Fibroblast of the aortic adventitia (primary cell): ENCODE measurements at regions not wholly inside any gene's neighbourhood (a gene's known extent, or its start where the extent isn't known, plus 50 kb on each side); places are given as distances from the start of the nearest gene placed in this dataset.

Source experiments
- DNase-seq: peaks from one replicate; pipeline ENCODE4 v3.0.0-alpha.2; 2010; ENCODE audit warnings: low read depth
- H3K4me3 ChIP-seq: 2 replicates; pipeline ENCODE4 v1.5.1; 2011; ENCODE audit warnings: low read depth, mild to moderate bottlenecking, control low read depth, low read length, moderate library complexity
- TF ChIP-seq, protein P1 (sequence below): IDR thresholded peaks from 2 replicates; pipeline ENCODE4 v1.5.1; 2011; ENCODE audit warnings: mild to moderate bottlenecking, low read length, control low read depth, inconsistent platforms; ENCODE audit not compliant: insufficient read depth

DNA sequence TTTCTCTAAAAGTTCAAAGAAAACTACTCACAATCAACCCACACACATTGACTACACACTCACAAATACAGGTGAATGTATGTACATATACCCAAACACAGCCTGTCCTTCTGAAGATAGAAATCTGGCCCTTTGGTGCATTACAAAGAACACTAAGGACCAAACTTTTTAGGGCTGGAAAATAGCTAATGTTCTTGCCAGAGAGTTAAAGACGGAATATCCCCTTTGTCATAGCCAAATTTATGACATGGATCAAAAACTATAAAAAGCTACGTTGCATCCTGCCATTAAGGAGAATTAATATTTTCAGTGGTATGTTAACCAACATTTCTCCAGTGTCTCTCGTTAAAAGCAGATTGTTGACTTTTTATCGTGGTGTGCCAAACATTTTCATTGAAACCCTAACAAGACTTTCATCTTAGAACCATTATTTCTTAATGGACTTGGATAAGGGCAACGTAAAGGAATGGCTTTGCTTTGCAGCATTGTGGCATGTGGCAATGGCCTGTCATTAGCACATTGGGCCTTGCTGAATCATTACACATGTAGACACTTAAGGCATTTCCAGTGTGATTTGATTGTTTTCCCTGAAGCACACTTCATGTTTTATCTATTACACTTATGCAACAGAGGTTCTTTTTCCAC is 150.9 kb upstream of the MEOX2 start:
- H3K4me3 ChIP-seq, result no peak overlapping the region
- DNase-seq, result peak; percentile 47
- TF ChIP-seq, protein P1, sequence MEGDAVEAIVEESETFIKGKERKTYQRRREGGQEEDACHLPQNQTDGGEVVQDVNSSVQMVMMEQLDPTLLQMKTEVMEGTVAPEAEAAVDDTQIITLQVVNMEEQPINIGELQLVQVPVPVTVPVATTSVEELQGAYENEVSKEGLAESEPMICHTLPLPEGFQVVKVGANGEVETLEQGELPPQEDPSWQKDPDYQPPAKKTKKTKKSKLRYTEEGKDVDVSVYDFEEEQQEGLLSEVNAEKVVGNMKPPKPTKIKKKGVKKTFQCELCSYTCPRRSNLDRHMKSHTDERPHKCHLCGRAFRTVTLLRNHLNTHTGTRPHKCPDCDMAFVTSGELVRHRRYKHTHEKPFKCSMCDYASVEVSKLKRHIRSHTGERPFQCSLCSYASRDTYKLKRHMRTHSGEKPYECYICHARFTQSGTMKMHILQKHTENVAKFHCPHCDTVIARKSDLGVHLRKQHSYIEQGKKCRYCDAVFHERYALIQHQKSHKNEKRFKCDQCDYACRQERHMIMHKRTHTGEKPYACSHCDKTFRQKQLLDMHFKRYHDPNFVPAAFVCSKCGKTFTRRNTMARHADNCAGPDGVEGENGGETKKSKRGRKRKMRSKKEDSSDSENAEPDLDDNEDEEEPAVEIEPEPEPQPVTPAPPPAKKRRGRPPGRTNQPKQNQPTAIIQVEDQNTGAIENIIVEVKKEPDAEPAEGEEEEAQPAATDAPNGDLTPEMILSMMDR, result no peak

DNA sequence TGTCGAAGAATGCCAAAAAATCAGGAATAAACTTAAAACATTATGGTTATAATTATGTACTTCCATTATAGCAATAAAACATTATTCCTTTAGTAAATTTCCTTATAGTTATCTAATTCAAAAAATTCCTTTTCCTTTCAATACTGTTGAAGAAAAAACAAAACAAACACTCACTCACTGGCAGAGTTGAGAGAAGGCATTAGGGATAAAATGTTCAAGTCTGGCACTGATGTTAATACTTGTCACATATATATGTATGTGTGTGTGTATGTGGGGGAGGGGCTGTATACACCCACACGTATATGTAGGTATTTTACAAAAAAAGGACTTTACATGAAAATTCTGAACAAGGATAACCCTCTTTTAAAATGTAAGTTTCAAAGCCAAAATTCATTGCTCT is 150.2 kb upstream of the MEOX2 start:
- H3K4me3 ChIP-seq, result no peak overlapping the region
- TF ChIP-seq, protein P1, result no peak
- DNase-seq, result no peak

DNA sequence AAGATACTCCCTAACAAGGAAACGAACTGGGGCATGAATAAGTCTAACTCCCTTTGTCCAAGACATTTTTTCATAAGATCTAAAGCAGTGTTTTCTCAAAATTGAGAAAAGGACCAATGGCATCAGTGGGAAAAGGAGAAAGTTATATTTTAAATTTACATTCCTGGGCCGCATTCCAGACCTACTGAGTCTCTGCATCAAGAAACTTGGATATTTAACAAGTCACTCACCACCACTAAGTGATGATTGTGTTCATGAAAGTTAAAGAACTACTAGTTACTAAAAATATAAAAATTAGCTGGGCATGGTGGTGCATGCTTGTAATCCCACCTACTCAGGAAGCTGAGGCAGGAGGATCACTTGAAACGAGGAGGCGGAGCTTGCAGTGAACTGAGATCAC is 149.6 kb upstream of the MEOX2 start:
- no peak overlapping the region for H3K4me3 ChIP-seq
- DNase-seq, result peak; percentile 19
- TF ChIP-seq, protein P1, result no peak

DNA sequence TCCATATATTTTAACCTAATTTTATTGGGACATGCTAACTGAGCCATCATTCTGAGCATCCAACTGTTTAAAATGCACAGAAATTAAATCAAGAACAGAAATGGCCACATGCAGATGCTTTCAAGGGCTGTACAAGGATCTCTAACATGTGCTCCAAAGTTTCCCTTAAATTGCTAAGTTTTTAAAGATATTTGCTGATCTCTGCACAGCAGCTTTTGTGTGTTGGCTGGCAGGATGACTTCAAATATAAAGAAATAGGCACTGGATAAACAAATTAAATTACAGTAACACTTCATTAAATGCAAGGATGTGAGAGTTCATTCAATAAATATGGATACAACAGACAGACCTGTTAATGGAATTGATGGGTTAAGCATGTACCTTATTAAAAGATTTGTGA is 148.0 kb upstream of the MEOX2 start:
- H3K4me3 ChIP-seq, result no peak overlapping the region
- no peak for DNase-seq
- TF ChIP-seq, protein P1, result no peak

DNA sequence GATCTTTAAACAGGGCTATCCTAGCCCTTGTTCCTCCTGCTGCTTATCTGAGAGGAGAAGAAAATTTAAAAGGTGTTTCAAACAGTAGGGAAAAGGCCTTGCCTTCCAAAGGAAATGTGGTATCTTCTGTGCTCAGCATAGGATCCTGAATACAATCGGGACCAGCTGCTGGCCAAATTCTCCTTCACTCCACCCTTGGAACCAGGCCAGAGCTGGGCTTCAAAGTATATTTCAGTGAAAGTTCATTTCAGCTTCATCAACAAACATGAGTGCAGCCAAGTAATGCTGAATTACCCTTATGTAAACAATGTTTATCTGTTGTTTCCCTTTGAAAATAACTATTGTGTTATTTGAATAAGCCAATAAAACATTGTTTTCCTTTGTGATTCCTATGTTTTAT is 146.5 kb upstream of the MEOX2 start:
- H3K4me3 ChIP-seq, result no peak overlapping the region
- TF ChIP-seq, protein P1, result no peak
- peak; percentile 70 for DNase-seq

DNA sequence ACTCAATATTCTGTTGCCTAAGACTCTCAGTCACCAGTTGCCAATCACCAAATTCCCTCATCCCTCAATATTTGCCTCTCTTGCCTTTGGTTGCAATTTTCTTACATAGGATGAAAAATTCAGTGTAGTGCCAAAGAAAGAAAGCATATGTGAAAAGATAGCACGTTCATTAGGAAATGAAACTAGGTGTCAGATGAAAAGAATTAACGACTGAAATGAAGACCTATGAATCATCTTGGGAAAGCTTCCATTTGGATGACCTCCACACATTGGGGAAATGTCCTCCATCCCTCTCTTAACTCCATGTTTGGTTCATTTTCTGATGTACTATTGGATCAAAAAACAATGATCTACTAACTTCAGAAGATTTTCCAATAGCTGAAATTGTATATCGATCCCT is 145.1 kb upstream of the MEOX2 start:
- H3K4me3 ChIP-seq, result no peak overlapping the region
- TF ChIP-seq, protein P1, result no peak
- DNase-seq, result peak; percentile 22

DNA sequence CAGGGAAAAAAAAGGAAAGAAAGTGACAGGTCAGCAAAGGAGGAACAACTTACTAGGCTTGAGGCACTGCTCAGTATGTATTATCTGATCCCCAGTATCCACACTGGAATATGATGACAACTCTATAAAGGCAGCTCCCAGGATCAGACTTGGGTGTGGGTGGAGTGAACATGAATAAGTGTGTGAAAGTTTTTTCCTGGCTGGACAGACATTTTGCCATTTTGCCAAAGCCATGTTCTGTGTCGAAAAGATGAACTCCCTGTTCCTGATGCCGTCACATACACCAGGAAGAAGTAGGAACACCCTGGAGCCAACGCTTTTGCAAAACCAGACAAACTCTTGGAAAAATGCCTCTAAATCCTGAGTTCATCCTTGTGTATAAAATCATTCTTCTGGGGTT is 143.2 kb upstream of the MEOX2 start:
- TF ChIP-seq, protein P1, result no peak
- H3K4me3 ChIP-seq, result no peak overlapping the region
- peak; percentile 66 for DNase-seq
